Heart right ventricle (tissue), 16 donors: ENCODE measurements at regions not wholly inside any gene's neighbourhood (a gene's known extent, or its start where the extent isn't known, plus 50 kb on each side); places are given as distances from the start of the nearest gene placed in this dataset.
"Not testable (repeated sequence)": the region's sequence is repeated elsewhere in the genome, so short reads cannot be mapped to it uniquely, and the experiment has no call there.

Source experiments
- ATAC-seq, 8 donors: fragments of 200-7000 bp; cut with Tn5 transposase; one replicate each; pipeline ENCODE4 v1.9.1; 2020; ENCODE audit warnings: mild to moderate bottlenecking in 8 of 8, moderate library complexity in 8 of 8, moderate number of reproducible peaks in 1 of 8
- DNase-seq, 2 donors: peaks; one replicate each; pipeline ENCODE4 v3.0.0-alpha.2; 2020
- H3K27ac ChIP-seq, 10 donors: fragments of 200-600 bp; sonication (generic) in 2 of 10; one replicate each; pipeline versions ENCODE4 v1.5.0 to v1.8.0; 2020 to 2022; ENCODE audit warnings: mild to moderate bottlenecking in 3 of 10
- H3K27me3 ChIP-seq, 7 donors: fragments of 200-600 bp; one replicate each; pipeline ENCODE4 v1.8.0; 2021 to 2022; ENCODE audit warnings: mild to moderate bottlenecking in 2 of 7
- H3K36me3 ChIP-seq, 9 donors: fragments of 200-600 bp; sonication (generic) in 1 of 9; one replicate each; pipeline versions ENCODE4 v1.5.0 to v1.8.0; 2020 to 2022; ENCODE audit warnings: mild to moderate bottlenecking in 2 of 9
- H3K4me1 ChIP-seq, 9 donors: fragments of 200-600 bp; sonication (generic) in 1 of 9; one replicate each; pipeline versions ENCODE4 v1.5.0 to v1.8.0; 2020 to 2022; ENCODE audit warnings: mild to moderate bottlenecking in 4 of 9
- H3K4me3 ChIP-seq, 10 donors: fragments of 200-600 bp; sonication (generic) in 2 of 10; one replicate each; pipeline versions ENCODE4 v1.5.0 to v1.8.0; 2020 to 2022; ENCODE audit warnings: mild to moderate bottlenecking in 7 of 10, moderate library complexity in 2 of 10
- H3K9me3 ChIP-seq, 11 donors: fragments of 200-600 bp in 10 of 11; sonication (generic) in 2 of 11; one replicate each; pipeline versions ENCODE4 v1.5.0 to v1.8.0; 2013 to 2022; ENCODE audit warnings: mild to moderate bottlenecking in 2 of 11, control low read depth in 1 of 11, moderate library complexity in 1 of 11
- WGBS, 2 donors: extraction: QIAGEN DNeasy Blood & Tissue Kit; methylation state at CpG; one replicate each; pipeline ENCODE4 v1.1.7; 2013; ENCODE audit warnings: inconsistent platforms in 1 of 2; 5-methylcytosine and 5-hydroxymethylcytosine counted together
- intact Hi-C, 10 donors: fragments of 100-400 bp; cut with DNase I; formaldehyde crosslinking; loops; one replicate each; pipeline versions ENCODE4 v1.11.1 to v1.14.2; 2022
- donor health status: Arrhythmogenic right ventricular cardiomyopathy.
- donor health status: ischemic (EF 13 %, LVEDD 7.1; RV severe dilation, severe dysfunction).
- donor health status: healthy with polysubstance abuse.
- donor health status: DM: no; HTN: yes; CAD: no.
- donor health status: DM: no; HTN: no; CAD: no.
- donor health status: ischemic (EF 25% LVEDD 6.9; RV normal size, moderate dysfunction).
- donor health status: ischemic (EF 25% LVEDD 5.7; RV mildly dilated, moderate dysfunction).
- donor health status: healthy.
- donor health status: DM: yes; HTN: yes; CAD: no.
- donor health status: Ischemic cardiomyopathy.
- donor health status: ischemic (EF 35%, LVEDD 5.7; RV mildly dilated, moderate dysfunction).
- donor health status: nonischemic (EF 11% LVEDD 7.7; RV severe dilation, severe dysfunction).
- donor health status: DM: yes; HTN: yes; CAD: no.
- donor health status: PGD.
- donor health status: ischemic (EF 29% LVEDD 5.4; RV normal size, mild dysfunction).
- donor health status: nonischemic (EF 23%, LVEDD 6.1; RV moderate dilation, normal function).

GRCh38 chr4:49570248-49570647 is 584.2 kb downstream of the CWH43 start:
- H3K27ac ChIP-seq, H3K4me1 ChIP-seq, ATAC-seq, H3K36me3 ChIP-seq, H3K4me3 ChIP-seq, H3K27me3 ChIP-seq, DNase-seq, intact Hi-C loops: not testable (repeated sequence)
- 14 to 23% methylated on average over 2 of the region's 2 CpGs for WGBS, 2 donors
- H3K9me3 ChIP-seq, result peaks cover 0 to 32% (median 0%) of the 10 kb centered on the region in 11 donors

GRCh38 chr4:49573666-49574215 is 587.7 kb downstream of the CWH43 start:
- H3K27ac ChIP-seq, ATAC-seq, H3K4me1 ChIP-seq, intact Hi-C loops, H3K4me3 ChIP-seq, DNase-seq, H3K27me3 ChIP-seq, H3K36me3 ChIP-seq: not testable (repeated sequence)
- H3K9me3 ChIP-seq, result peaks cover 0 to 47% (median 0%) of the 10 kb centered on the region in 11 donors
- 22 to 33% methylated on average over 2 of the region's 2 CpGs for WGBS, 2 donors

DNA sequence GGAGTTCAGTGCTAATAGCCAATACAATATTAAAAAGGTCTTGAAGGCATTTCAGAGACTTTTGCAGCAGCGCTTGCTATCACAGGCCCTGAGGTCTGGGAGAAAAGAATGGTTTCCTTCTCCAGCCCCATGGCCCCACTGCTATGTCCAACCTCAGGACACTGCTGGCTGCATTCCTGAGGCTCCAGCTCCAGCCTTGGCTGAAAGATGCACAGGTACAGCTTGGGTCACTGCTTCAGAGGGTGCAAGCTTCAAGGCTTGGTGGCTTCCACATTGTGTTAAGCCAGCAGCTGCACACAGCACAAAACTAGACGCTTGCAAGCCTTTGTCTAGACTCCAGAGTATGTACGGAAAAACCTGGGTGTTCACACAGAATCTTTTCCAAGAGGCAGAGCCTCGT is 589.2 kb downstream of the CWH43 start:
- H3K27ac ChIP-seq, H3K27me3 ChIP-seq, ATAC-seq, H3K4me1 ChIP-seq, H3K4me3 ChIP-seq, DNase-seq, H3K36me3 ChIP-seq, intact Hi-C loops: not testable (repeated sequence)
- peaks cover 0 to 52% (median 0%) of the 10 kb centered on the region in 11 donors for H3K9me3 ChIP-seq
- 35% methylated on average over 4 of the region's 4 CpGs for WGBS, 2 donors

- H3K27ac ChIP-seq, intact Hi-C loops, H3K4me1 ChIP-seq, ATAC-seq, H3K4me3 ChIP-seq, H3K36me3 ChIP-seq, H3K27me3 ChIP-seq, DNase-seq: not testable (repeated sequence)
- H3K9me3 ChIP-seq, result peaks cover 0 to 42% (median 0%) of the 10 kb centered on the region in 11 donors
- WGBS, 2 donors, result 58 to 62% methylated on average over 5 of the region's 5 CpGs
These were observed 592.3 kb downstream of the CWH43 start for GRCh38 chr4:49578371-49578770.

DNA sequence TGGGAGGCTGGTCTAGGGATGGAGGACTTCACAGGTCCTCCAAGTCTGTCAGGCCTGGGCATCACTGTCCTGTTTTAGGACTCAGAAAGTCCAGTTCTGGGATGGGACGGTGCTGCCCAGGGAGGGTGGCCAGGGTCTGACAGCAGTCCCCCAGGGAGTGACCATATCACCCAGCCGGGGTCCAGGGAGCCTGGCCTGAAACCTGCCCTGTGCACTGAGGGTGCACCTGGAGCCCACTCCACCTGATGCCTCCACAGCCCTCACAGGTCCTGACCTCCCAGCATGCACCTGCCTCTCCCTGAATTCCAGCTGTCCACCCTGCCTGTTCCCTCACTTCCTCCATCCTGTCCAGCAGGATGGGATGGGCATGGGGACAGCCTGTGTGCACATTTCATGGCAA is 592.8 kb downstream of the CWH43 start:
- WGBS, 2 donors, result 50 to 70% methylated on average over 2 of the region's 2 CpGs
- H3K4me1 ChIP-seq, intact Hi-C loops, ATAC-seq, H3K27me3 ChIP-seq, H3K36me3 ChIP-seq, DNase-seq, H3K4me3 ChIP-seq, H3K27ac ChIP-seq: not testable (repeated sequence)
- H3K9me3 ChIP-seq, result peaks cover 0 to 37% (median 0%) of the 10 kb centered on the region in 11 donors

DNA sequence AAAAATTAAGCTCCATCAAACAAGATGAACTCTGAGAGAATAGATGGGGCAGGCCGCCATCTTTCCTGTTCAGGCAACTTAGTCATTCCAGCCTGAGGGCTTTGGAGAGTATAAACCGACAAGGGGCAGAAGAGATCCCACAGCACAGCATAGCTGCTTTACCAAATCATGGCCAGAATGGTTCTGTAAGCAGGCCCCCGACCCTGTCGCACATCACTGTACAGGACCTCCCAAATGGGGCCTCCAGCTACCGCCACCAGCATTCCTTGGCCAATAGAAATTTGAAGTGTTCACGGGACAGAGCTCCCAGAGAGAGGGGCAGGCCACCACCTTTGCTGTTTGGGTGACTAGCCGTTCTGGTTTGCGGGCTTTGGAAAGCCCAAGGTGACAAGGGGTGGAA is 594.1 kb downstream of the CWH43 start:
- DNase-seq, H3K27me3 ChIP-seq, ATAC-seq, intact Hi-C loops, H3K36me3 ChIP-seq, H3K4me3 ChIP-seq, H3K27ac ChIP-seq, H3K4me1 ChIP-seq: not testable (repeated sequence)
- 65 to 67% methylated on average over 7 to 8 of the region's 8 CpGs for WGBS, 2 donors
- peaks cover 0 to 27% (median 0%) of the 10 kb centered on the region in 11 donors for H3K9me3 ChIP-seq

DNA sequence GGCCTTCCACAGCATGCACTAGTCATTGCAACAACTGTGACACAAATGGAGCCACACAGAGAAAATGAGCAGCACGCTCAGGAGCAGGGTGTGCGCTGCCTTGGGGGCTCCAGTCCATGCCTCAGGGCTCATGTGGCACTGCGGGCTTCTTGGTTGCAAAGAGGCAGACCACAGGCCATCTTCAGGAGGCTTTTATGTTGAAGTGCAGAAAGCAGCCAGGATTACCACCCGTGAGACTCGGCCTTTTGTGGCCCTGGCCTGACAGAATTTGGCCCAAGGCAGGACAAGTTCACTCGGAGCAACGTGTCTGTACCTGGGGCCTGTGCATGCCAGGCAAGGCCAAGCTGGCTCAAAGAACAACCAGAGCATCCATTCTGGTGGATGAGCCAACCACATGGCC is 602.3 kb downstream of the CWH43 start:
- not testable (repeated sequence) for H3K9me3 ChIP-seq

GRCh38 chr4:49618436-49618835 is 632.4 kb downstream of the CWH43 start:
- ATAC-seq, H3K4me1 ChIP-seq, H3K4me3 ChIP-seq, intact Hi-C loops, H3K27me3 ChIP-seq, DNase-seq, H3K27ac ChIP-seq, H3K36me3 ChIP-seq: not testable (repeated sequence)
- H3K9me3 ChIP-seq, result peaks cover 0 to 14% (median 0%) of the 10 kb centered on the region in 11 donors
- WGBS, 2 donors, result 61 to 62% methylated on average over 10 to 12 of the region's 12 CpGs

More for the DNA sequence above, 602.3 kb downstream of the CWH43 start:
- H3K36me3 ChIP-seq, ATAC-seq, H3K4me3 ChIP-seq, H3K27ac ChIP-seq, H3K27me3 ChIP-seq, intact Hi-C loops, H3K4me1 ChIP-seq, DNase-seq: not testable (repeated sequence)
- 40 to 43% methylated on average over 1 to 6 of the region's 7 CpGs for WGBS, 2 donors

- H3K4me3 ChIP-seq, DNase-seq, H3K36me3 ChIP-seq, intact Hi-C loops, H3K4me1 ChIP-seq, ATAC-seq, H3K27ac ChIP-seq, H3K27me3 ChIP-seq: not testable (repeated sequence)
- 82 to 83% methylated on average over 10 to 12 of the region's 12 CpGs for WGBS, 2 donors
- H3K9me3 ChIP-seq, result peaks cover 0 to 18% (median 0%) of the 10 kb centered on the region in 11 donors
These were observed 640.4 kb downstream of the CWH43 start for GRCh38 chr4:49626478-49626877.
